IMR-90 (cell line): ENCODE measurements at regions not wholly inside any gene's neighbourhood (a gene's known extent, or its start where the extent isn't known, plus 50 kb on each side); places are given as distances from the start of the nearest gene placed in this dataset.

Experiments used
- ATAC-seq: fragments of 200-7000 bp; cut with Tn5 transposase; 2 replicates; pipeline ENCODE4 v1.9.1; 2020; ENCODE audit warnings: low read depth, mild to moderate bottlenecking, moderate library complexity
- BruUV-seq: library from RNA; stranded (reverse); fragments of 400-500 nt; replicated peaks from 2 replicates; lab custom pipeline; 2021; lab: Mats Ljungman, UMichigan
- CTCF ChIA-PET: fragments of 300-600 bp; formaldehyde crosslinking; extraction: SDS; loops from one replicate; lab custom pipeline; 2021; ENCODE audit warnings: antibody characterized with exemption; lab: Yijun Ruan, JAX
- POLR2A ChIA-PET: fragments of 300-600 bp; sonication (Branson Sonifier 250); formaldehyde crosslinking; loops from one replicate; lab custom pipeline; 2022; ENCODE audit warnings: antibody characterized with exemption; ENCODE audit not compliant: unreplicated experiment; lab: Charles Lee
- DNase-seq: peaks from one replicate; pipeline ENCODE4 v3.0.0; 2013
- H2AFZ ChIP-seq: replicated peaks from 2 replicates; pipeline ENCODE3; 2013; ENCODE audit warnings: low read length, mild to moderate bottlenecking; ENCODE audit not compliant: poor library complexity
- H2AK5ac ChIP-seq: 2 replicates; pipeline ENCODE4 v1.6.1; 2013; ENCODE audit warnings: low read depth, low read length, inconsistent platforms
- H2AK9ac ChIP-seq: replicated peaks from 2 replicates; pipeline ENCODE3; 2013; ENCODE audit warnings: mild to moderate bottlenecking, low read depth, low read length, moderate library complexity; ENCODE audit not compliant: poor library complexity
- H2BK120ac ChIP-seq: 2 replicates; pipeline ENCODE4 v1.6.1; 2013; ENCODE audit warnings: low read depth, low read length, inconsistent platforms
- H2BK15ac ChIP-seq: 3 replicates; pipeline ENCODE4 v1.6.1; 2013; ENCODE audit warnings: low read depth, low read length, inconsistent platforms
- H2BK20ac ChIP-seq: 2 replicates; pipeline ENCODE4 v1.6.1; 2013; ENCODE audit warnings: low read depth, mild to moderate bottlenecking, inconsistent platforms, low read length, moderate library complexity
- H2BK5ac ChIP-seq: 2 replicates; pipeline ENCODE4 v1.6.1; 2013; ENCODE audit warnings: mild to moderate bottlenecking, low read depth, low read length, inconsistent platforms; ENCODE audit not compliant: poor library complexity, severe bottlenecking
- H3K14ac ChIP-seq: replicated peaks from 2 replicates; pipeline ENCODE4 v1.6.1; 2013; ENCODE audit warnings: low read depth, low read length, inconsistent platforms
- H3K18ac ChIP-seq: 2 replicates; pipeline ENCODE4 v1.6.1; 2013; ENCODE audit warnings: low read depth, low read length, control low read depth
- H3K23ac ChIP-seq: 2 replicates; pipeline ENCODE4 v1.6.1; 2013; ENCODE audit warnings: low read depth, low read length, inconsistent platforms
- H3K27ac ChIP-seq: 2 replicates; pipeline ENCODE4 v1.5.1; 2013; ENCODE audit warnings: mild to moderate bottlenecking, control low read depth, low read length; ENCODE audit not compliant: insufficient read depth
- H3K27me3 ChIP-seq: 2 replicates; pipeline ENCODE4 v1.6.1; 2013; ENCODE audit warnings: low read length; ENCODE audit not compliant: control insufficient read depth, insufficient read depth
- H3K36me3 ChIP-seq: 2 replicates; pipeline ENCODE4 v1.6.1; 2013; ENCODE audit warnings: low read length, mixed read lengths; ENCODE audit not compliant: control insufficient read depth, insufficient read depth
- H3K4ac ChIP-seq: 2 replicates; pipeline ENCODE4 v1.6.1; 2013; ENCODE audit warnings: low read depth, low read length, inconsistent platforms
- H3K4me1 ChIP-seq: 2 replicates; pipeline ENCODE4 v1.6.1; 2013; ENCODE audit warnings: low read length, mixed read lengths; ENCODE audit not compliant: control insufficient read depth, insufficient read depth
- H3K4me2 ChIP-seq: 2 replicates; pipeline ENCODE4 v1.6.1; 2013; ENCODE audit warnings: low read depth, mild to moderate bottlenecking, control low read depth, low read length, moderate library complexity
- H3K4me3 ChIP-seq: 2 replicates; pipeline ENCODE4 v1.5.1; 2013; ENCODE audit warnings: low read depth, mild to moderate bottlenecking, control low read depth, low read length, moderate library complexity; ENCODE audit not compliant: insufficient read depth
- H3K56ac ChIP-seq: 2 replicates; pipeline ENCODE4 v1.6.1; 2013; ENCODE audit warnings: low read length, inconsistent platforms; ENCODE audit not compliant: insufficient read depth; ENCODE audit errors: extremely low read depth
- H3K79me1 ChIP-seq, 2 experiments: 2 replicates each; pipeline ENCODE4 v1.6.1; 2013; ENCODE audit warnings: low read length in 2 of 2, inconsistent platforms in 1 of 2, low read depth in 1 of 2
- H3K9ac ChIP-seq: 2 replicates; pipeline ENCODE4 v1.6.1; 2013; ENCODE audit warnings: low read depth, low read length, control low read depth
- H3K9me1 ChIP-seq: 2 replicates; pipeline ENCODE4 v1.6.1; 2013; ENCODE audit warnings: low read length, inconsistent platforms; ENCODE audit not compliant: insufficient read depth
- H3K9me3 ChIP-seq: 2 replicates; pipeline ENCODE4 v1.6.1; 2013; ENCODE audit warnings: low read length; ENCODE audit not compliant: control insufficient read depth, insufficient read depth
- H4K20me1 ChIP-seq: 2 replicates; pipeline ENCODE4 v1.6.1; 2013; ENCODE audit warnings: low read length, inconsistent platforms; ENCODE audit not compliant: insufficient read depth
- H4K5ac ChIP-seq: 2 replicates; pipeline ENCODE4 v1.6.1; 2013; ENCODE audit warnings: mild to moderate bottlenecking, low read depth, low read length, control low read depth
- H4K8ac ChIP-seq, 2 experiments: 2 replicates each; pipeline ENCODE4 v1.6.1; 2013; ENCODE audit warnings: low read depth in 2 of 2, low read length in 2 of 2, control low read depth in 1 of 2, inconsistent platforms in 1 of 2
- H4K91ac ChIP-seq: 2 replicates; pipeline ENCODE4 v1.6.1; 2013; ENCODE audit warnings: low read depth, low read length, inconsistent platforms; ENCODE audit not compliant: insufficient read depth
- BHLHE40 ChIP-seq: fragments of 150-350 bp; IDR thresholded peaks from 2 replicates; pipeline ENCODE4 v1.6.1; 2016; ENCODE audit warnings: mild to moderate bottlenecking, low read depth, low read length
- CEBPB ChIP-seq: IDR thresholded peaks from 2 replicates; pipeline ENCODE4 v1.6.1; 2012; ENCODE audit warnings: low read depth, low read length, improper control_type of control experiment
- CHD1 ChIP-seq: IDR thresholded peaks from 2 replicates; pipeline ENCODE4 v1.6.1; 2012; ENCODE audit warnings: low read depth, low read length, improper control_type of control experiment
- FOS ChIP-seq: fragments of 150-350 bp; IDR thresholded peaks from 2 replicates; pipeline ENCODE4 v1.6.1; 2016; ENCODE audit warnings: low read depth, low read length
- MAFK ChIP-seq: IDR thresholded peaks from 2 replicates; pipeline ENCODE4 v1.6.1; 2012; ENCODE audit warnings: low read depth, low read length, improper control_type of control experiment
- MAZ ChIP-seq: IDR thresholded peaks from 2 replicates; pipeline ENCODE4 v1.6.1; 2012; ENCODE audit warnings: low read depth, mild to moderate bottlenecking, low read length, improper control_type of control experiment, moderate library complexity, borderline replicate concordance
- MXI1 ChIP-seq: IDR thresholded peaks from 2 replicates; pipeline ENCODE4 v1.6.1; 2012; ENCODE audit warnings: low read depth, mild to moderate bottlenecking, low read length, moderate library complexity, borderline replicate concordance
- NFE2L2 ChIP-seq: fragments of 150-350 bp; IDR thresholded peaks from 2 replicates; pipeline ENCODE4 v1.6.1; 2016; ENCODE audit warnings: low read depth, mild to moderate bottlenecking, low read length
- POLR2A ChIP-seq: IDR thresholded peaks from 2 replicates; pipeline ENCODE4 v1.6.1; 2012; ENCODE audit warnings: mild to moderate bottlenecking, low read depth, low read length
- RAD21 ChIP-seq: IDR thresholded peaks from 2 replicates; pipeline ENCODE4 v1.6.1; 2012; ENCODE audit warnings: low read length, improper control_type of control experiment
- RCOR1 ChIP-seq: IDR thresholded peaks from 2 replicates; pipeline ENCODE4 v1.6.1; 2012; ENCODE audit warnings: mild to moderate bottlenecking, low read length, improper control_type of control experiment; ENCODE audit not compliant: insufficient replicate concordance
- RFX5 ChIP-seq: IDR thresholded peaks from 2 replicates; pipeline ENCODE4 v1.8.0; 2012; ENCODE audit warnings: low read depth, mild to moderate bottlenecking, low read length, moderate library complexity
- SMC3 ChIP-seq: fragments of 150-350 bp; IDR thresholded peaks from 2 replicates; pipeline ENCODE4 v1.6.1; 2016; ENCODE audit warnings: low read depth, mild to moderate bottlenecking, antibody characterized with exemption, low read length, moderate library complexity
- dilution Hi-C: fragments of 300-500 bp; cut with HindIII; formaldehyde crosslinking; loops from one replicate; pipeline ENCODE4 v1.14.3; 2018; ENCODE audit warnings: low sequenced_read_pairs; ENCODE audit not compliant: unreplicated experiment
- in situ Hi-C: fragments of 300-500 bp; cut with MboI; formaldehyde crosslinking; loops from 3 replicates; pipeline ENCODE4 v1.14.3; 2019; ENCODE audit warnings: low sequenced_read_pairs, inconsistent platforms, mixed read lengths
- intact Hi-C: fragments of 100-400 bp; cut with micrococcal nuclease; formaldehyde crosslinking; loops from 2 replicates; pipeline ENCODE4 v1.10.0; 2022
- TF ChIP-seq, protein P1 (sequence below): conservative IDR thresholded peaks from 2 replicates; pipeline ENCODE4 v1.5.1; 2012; ENCODE audit warnings: mild to moderate bottlenecking, low read depth, low read length, improper control_type of control experiment
- TF ChIP-seq, protein P2 (sequence below): fragments of 150-350 bp; IDR thresholded peaks from 2 replicates; pipeline ENCODE4 v1.6.1; 2017; ENCODE audit warnings: mild to moderate bottlenecking, antibody characterized with exemption, low read length, low read depth
- TF ChIP-seq, protein P3 (sequence below): fragments of 150-350 bp; IDR thresholded peaks from 2 replicates; pipeline ENCODE4 v1.6.1; 2016; ENCODE audit warnings: low read depth, mild to moderate bottlenecking, low read length, moderate library complexity, borderline replicate concordance

DNA sequence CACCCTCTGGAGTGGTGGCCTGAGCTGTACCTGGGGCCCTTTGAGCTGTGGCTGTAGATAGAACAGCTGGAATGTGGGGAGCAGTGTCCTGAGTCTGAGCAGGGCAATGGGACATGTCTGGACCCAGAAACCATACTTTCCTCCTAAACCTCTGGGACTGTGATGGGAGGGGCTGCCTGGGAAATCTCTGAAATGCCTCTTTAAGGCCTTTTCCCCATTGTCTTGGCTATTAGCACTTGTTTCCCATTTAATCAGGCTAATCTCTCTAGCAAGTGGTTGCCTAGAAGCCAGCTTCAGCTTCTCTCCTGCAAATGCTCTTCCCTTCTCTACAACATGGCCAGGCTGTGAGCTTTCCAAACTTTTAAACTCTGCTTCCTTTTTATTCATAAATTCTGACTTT lies 58.5 kb upstream of the SPATA16 start:
- dilution Hi-C loops, result no loop called here
- BruUV-seq, result no TSS peak
- H4K91ac ChIP-seq, result no peak overlapping the region

More for the DNA sequence above, 58.5 kb upstream of the SPATA16 start:
- no peak overlapping the region for H4K5ac ChIP-seq
- no peaks in the 10 kb centered on the region for H3K4me1 ChIP-seq
- H3K4ac ChIP-seq, result no peak overlapping the region
- DNase-seq (no peak), ATAC-seq (no peak)
- no peaks in the 10 kb centered on the region for H3K36me3 ChIP-seq
- in situ Hi-C loops, result no loop called here
- no peak overlapping the region for H2BK20ac ChIP-seq
- no peak overlapping the region for H3K23ac ChIP-seq
- intact Hi-C loops, result no loop called here
- no peak for TF ChIP-seq RFX5
- no peak for TF ChIP-seq POLR2A
- no peak for TF ChIP-seq RCOR1
- no peak for TF ChIP-seq RAD21
- no peak for TF ChIP-seq MAZ
- TF ChIP-seq, protein P1, sequence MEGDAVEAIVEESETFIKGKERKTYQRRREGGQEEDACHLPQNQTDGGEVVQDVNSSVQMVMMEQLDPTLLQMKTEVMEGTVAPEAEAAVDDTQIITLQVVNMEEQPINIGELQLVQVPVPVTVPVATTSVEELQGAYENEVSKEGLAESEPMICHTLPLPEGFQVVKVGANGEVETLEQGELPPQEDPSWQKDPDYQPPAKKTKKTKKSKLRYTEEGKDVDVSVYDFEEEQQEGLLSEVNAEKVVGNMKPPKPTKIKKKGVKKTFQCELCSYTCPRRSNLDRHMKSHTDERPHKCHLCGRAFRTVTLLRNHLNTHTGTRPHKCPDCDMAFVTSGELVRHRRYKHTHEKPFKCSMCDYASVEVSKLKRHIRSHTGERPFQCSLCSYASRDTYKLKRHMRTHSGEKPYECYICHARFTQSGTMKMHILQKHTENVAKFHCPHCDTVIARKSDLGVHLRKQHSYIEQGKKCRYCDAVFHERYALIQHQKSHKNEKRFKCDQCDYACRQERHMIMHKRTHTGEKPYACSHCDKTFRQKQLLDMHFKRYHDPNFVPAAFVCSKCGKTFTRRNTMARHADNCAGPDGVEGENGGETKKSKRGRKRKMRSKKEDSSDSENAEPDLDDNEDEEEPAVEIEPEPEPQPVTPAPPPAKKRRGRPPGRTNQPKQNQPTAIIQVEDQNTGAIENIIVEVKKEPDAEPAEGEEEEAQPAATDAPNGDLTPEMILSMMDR, result no peak
- no peak for TF ChIP-seq FOS
- TF ChIP-seq MAFK, result no peak
- no peak for TF ChIP-seq MXI1
- TF ChIP-seq CHD1, result no peak
- no peak for TF ChIP-seq BHLHE40
- TF ChIP-seq, protein P2, sequence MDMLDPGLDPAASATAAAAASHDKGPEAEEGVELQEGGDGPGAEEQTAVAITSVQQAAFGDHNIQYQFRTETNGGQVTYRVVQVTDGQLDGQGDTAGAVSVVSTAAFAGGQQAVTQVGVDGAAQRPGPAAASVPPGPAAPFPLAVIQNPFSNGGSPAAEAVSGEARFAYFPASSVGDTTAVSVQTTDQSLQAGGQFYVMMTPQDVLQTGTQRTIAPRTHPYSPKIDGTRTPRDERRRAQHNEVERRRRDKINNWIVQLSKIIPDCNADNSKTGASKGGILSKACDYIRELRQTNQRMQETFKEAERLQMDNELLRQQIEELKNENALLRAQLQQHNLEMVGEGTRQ, result no peak
- TF ChIP-seq, protein P3, sequence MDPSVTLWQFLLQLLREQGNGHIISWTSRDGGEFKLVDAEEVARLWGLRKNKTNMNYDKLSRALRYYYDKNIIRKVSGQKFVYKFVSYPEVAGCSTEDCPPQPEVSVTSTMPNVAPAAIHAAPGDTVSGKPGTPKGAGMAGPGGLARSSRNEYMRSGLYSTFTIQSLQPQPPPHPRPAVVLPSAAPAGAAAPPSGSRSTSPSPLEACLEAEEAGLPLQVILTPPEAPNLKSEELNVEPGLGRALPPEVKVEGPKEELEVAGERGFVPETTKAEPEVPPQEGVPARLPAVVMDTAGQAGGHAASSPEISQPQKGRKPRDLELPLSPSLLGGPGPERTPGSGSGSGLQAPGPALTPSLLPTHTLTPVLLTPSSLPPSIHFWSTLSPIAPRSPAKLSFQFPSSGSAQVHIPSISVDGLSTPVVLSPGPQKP, result no peak
- TF ChIP-seq CEBPB, result no peak
- TF ChIP-seq NFE2L2, result no peak
- TF ChIP-seq SMC3, result no peak
- no peaks in the 10 kb centered on the region for H3K9me1 ChIP-seq
- no peak overlapping the region for H4K8ac ChIP-seq
- no peak overlapping the region for H2BK120ac ChIP-seq
- no peak overlapping the region for H2BK5ac ChIP-seq
- H3K9ac ChIP-seq, result no peak overlapping the region
- no peaks in the 10 kb centered on the region for H3K27me3 ChIP-seq
- H2BK15ac ChIP-seq, result no peak overlapping the region
- H3K27ac ChIP-seq, result no peak overlapping the region
- no peak overlapping the region for H2AFZ ChIP-seq
- H3K4me2 ChIP-seq, result no peak overlapping the region
- CTCF ChIA-PET, result no interaction called here
- H4K20me1 ChIP-seq, result no peaks in the 10 kb centered on the region
- no peak overlapping the region for H3K56ac ChIP-seq
- H3K18ac ChIP-seq, result no peak overlapping the region
- no peaks in the 10 kb centered on the region for H3K79me1 ChIP-seq
- POLR2A ChIA-PET, result no interaction called here
- H2AK9ac ChIP-seq, result no peak overlapping the region
- no peak overlapping the region for H3K14ac ChIP-seq
- H3K4me3 ChIP-seq, result no peak overlapping the region
- no peak overlapping the region for H2AK5ac ChIP-seq
- H3K9me3 ChIP-seq, result no peaks in the 10 kb centered on the region
